Duodenal mucosa (tissue), 2 donors: ENCODE measurements at regions not wholly inside any gene's neighbourhood (a gene's known extent, or its start where the extent isn't known, plus 50 kb on each side); places are given as distances from the start of the nearest gene placed in this dataset.

Experiments used
- H3K27ac ChIP-seq: one replicate; pipeline ENCODE4 v1.7.0; 2013; ENCODE audit warnings: low read depth, low read length
- H3K27me3 ChIP-seq, 2 donors: one replicate each; pipeline ENCODE4 v1.7.0; 2013; ENCODE audit warnings: low read length in 2 of 2, control low read depth in 1 of 2; ENCODE audit not compliant: insufficient read depth in 2 of 2, control insufficient read depth in 1 of 2
- H3K36me3 ChIP-seq, 2 donors: one replicate each; pipeline ENCODE4 v1.7.0; 2013; ENCODE audit warnings: low read length in 2 of 2, control low read depth in 1 of 2; ENCODE audit not compliant: insufficient read depth in 2 of 2, control insufficient read depth in 1 of 2
- H3K4me1 ChIP-seq, 2 donors: one replicate each; pipeline ENCODE4 v1.7.0; 2013; ENCODE audit warnings: low read length in 2 of 2, control low read depth in 1 of 2; ENCODE audit not compliant: insufficient read depth in 2 of 2, control insufficient read depth in 1 of 2
- H3K4me3 ChIP-seq, 2 donors: one replicate each; pipeline ENCODE4 v1.7.0; 2013; ENCODE audit warnings: low read length in 2 of 2, low read depth in 1 of 2
- H3K9ac ChIP-seq, 2 donors: one replicate each; pipeline ENCODE4 v1.7.0; 2013; ENCODE audit warnings: low read length in 2 of 2, low read depth in 1 of 2
- H3K9me3 ChIP-seq, 2 donors: one replicate each; pipeline ENCODE4 v1.7.0; 2013; ENCODE audit warnings: low read length in 2 of 2, control low read depth in 1 of 2; ENCODE audit not compliant: control insufficient read depth in 1 of 2

GRCh38 chr15:27702581-27702980 lies 396.5 kb downstream of the OCA2 start:
- H3K9ac ChIP-seq = no peak overlapping the region
- peaks cover 25 to 42% of the 10 kb centered on the region in 2 donors for H3K9me3 ChIP-seq
- no peaks in the 10 kb centered on the region for H3K36me3 ChIP-seq
- no peaks in the 10 kb centered on the region for H3K4me1 ChIP-seq
- no peak overlapping the region for H3K4me3 ChIP-seq
- no peak overlapping the region for H3K27ac ChIP-seq
- no peaks in the 10 kb centered on the region for H3K27me3 ChIP-seq

GRCh38 chr15:27701956-27702355 lies 397.2 kb downstream of the OCA2 start:
- Histone ChIP-seq H3K4me3 (no peak overlapping the region), H3K27me3 (no peaks in the 10 kb centered on the region), H3K9ac (no peak overlapping the region), H3K4me1 (no peaks in the 10 kb centered on the region), H3K27ac (no peak overlapping the region), H3K36me3 (no peaks in the 10 kb centered on the region), H3K9me3 (peaks cover 20 to 36% of the 10 kb centered on the region in 2 donors)

GRCh38 chr15:27701014-27701413 lies 398.1 kb downstream of the OCA2 start:
- H3K9ac ChIP-seq = no peak overlapping the region

GRCh38 chr15:27699699-27700098 lies 399.4 kb downstream of the OCA2 start:
- H3K27me3 ChIP-seq = no peaks in the 10 kb centered on the region
- peaks cover 29 to 34% of the 10 kb centered on the region in 2 donors for H3K9me3 ChIP-seq
- H3K4me3 ChIP-seq = no peak overlapping the region
- H3K27ac ChIP-seq = no peak overlapping the region
- H3K9ac ChIP-seq = no peak overlapping the region
- no peaks in the 10 kb centered on the region for H3K36me3 ChIP-seq
- H3K4me1 ChIP-seq = no peaks in the 10 kb centered on the region

More at GRCh38 chr15:27701014-27701413, 398.1 kb downstream of the OCA2 start:
- Histone ChIP-seq H3K27me3 (no peaks in the 10 kb centered on the region), H3K4me1 (no peaks in the 10 kb centered on the region), H3K36me3 (no peaks in the 10 kb centered on the region), H3K4me3 (no peak overlapping the region), H3K27ac (no peak overlapping the region), H3K9me3 (peaks cover 23 to 35% of the 10 kb centered on the region in 2 donors)

GRCh38 chr15:27696530-27696929 lies 402.6 kb downstream of the OCA2 start:
- Histone ChIP-seq H3K4me1 (no peaks in the 10 kb centered on the region), H3K36me3 (no peaks in the 10 kb centered on the region), H3K27ac (no peak overlapping the region), H3K9ac (no peak overlapping the region), H3K27me3 (no peaks in the 10 kb centered on the region), H3K4me3 (no peak overlapping the region), H3K9me3 (peaks cover 27 to 31% of the 10 kb centered on the region in 2 donors)

- no peak overlapping the region for H3K27ac ChIP-seq
- H3K9me3 ChIP-seq = peaks cover 33 to 34% of the 10 kb centered on the region in 2 donors
- no peak overlapping the region for H3K9ac ChIP-seq
- H3K4me3 ChIP-seq = no peak overlapping the region
- H3K4me1 ChIP-seq = no peaks in the 10 kb centered on the region
- H3K36me3 ChIP-seq = no peaks in the 10 kb centered on the region
- no peaks in the 10 kb centered on the region for H3K27me3 ChIP-seq
These were observed 403.4 kb downstream of the OCA2 start for GRCh38 chr15:27695726-27696125.

GRCh38 chr15:27694506-27695087 lies 404.5 kb downstream of the OCA2 start:
- Histone ChIP-seq H3K9me3 (peaks cover 33 to 41% of the 10 kb centered on the region in 2 donors), H3K9ac (no peak overlapping the region), H3K36me3 (no peaks in the 10 kb centered on the region), H3K27ac (no peak overlapping the region), H3K4me1 (no peaks in the 10 kb centered on the region), H3K4me3 (no peak overlapping the region), H3K27me3 (no peaks in the 10 kb centered on the region)

- H3K4me3 ChIP-seq = no peak overlapping the region
- H3K9me3 ChIP-seq = peaks cover 30 to 47% of the 10 kb centered on the region in 2 donors
- no peak overlapping the region for H3K27ac ChIP-seq
- no peaks in the 10 kb centered on the region for H3K4me1 ChIP-seq
- no peaks in the 10 kb centered on the region for H3K36me3 ChIP-seq
- H3K9ac ChIP-seq = no peak overlapping the region
- H3K27me3 ChIP-seq = no peaks in the 10 kb centered on the region
These were observed 405.8 kb downstream of the OCA2 start for GRCh38 chr15:27693280-27693679.

- H3K27me3 ChIP-seq = no peaks in the 10 kb centered on the region
- no peak overlapping the region for H3K4me3 ChIP-seq
- no peak overlapping the region for H3K9ac ChIP-seq
These were observed 406.7 kb downstream of the OCA2 start for GRCh38 chr15:27692438-27692837.

GRCh38 chr15:27690290-27690689 lies 408.8 kb downstream of the OCA2 start:
- no peaks in the 10 kb centered on the region for H3K4me1 ChIP-seq
- H3K9ac ChIP-seq = no peak overlapping the region
- no peaks in the 10 kb centered on the region for H3K36me3 ChIP-seq
- H3K4me3 ChIP-seq = no peak overlapping the region
- H3K27ac ChIP-seq = no peak overlapping the region
- H3K27me3 ChIP-seq = no peaks in the 10 kb centered on the region
- H3K9me3 ChIP-seq = peaks cover 33 to 34% of the 10 kb centered on the region in 2 donors

More at GRCh38 chr15:27692438-27692837, 406.7 kb downstream of the OCA2 start:
- Histone ChIP-seq H3K4me1 (no peaks in the 10 kb centered on the region), H3K9me3 (peaks cover 30 to 43% of the 10 kb centered on the region in 2 donors), H3K27ac (no peak overlapping the region), H3K36me3 (no peaks in the 10 kb centered on the region)
